CD14-positive monocyte (primary cell): ENCODE measurements at regions not wholly inside any gene's neighbourhood (a gene's known extent, or its start where the extent isn't known, plus 50 kb on each side); places are given as distances from the start of the nearest gene placed in this dataset.

ENCODE experiments used
- DNase-seq, 3 donors: peaks; one replicate each; pipeline ENCODE4 v3.0.0-alpha.2; 2011 to 2022
- H2AFZ ChIP-seq: 2 replicates; pipeline ENCODE4 v1.6.0; 2012; ENCODE audit warnings: mild to moderate bottlenecking, low read depth, low read length, inconsistent platforms; ENCODE audit not compliant: insufficient read depth, poor library complexity, severe bottlenecking
- H3K27ac ChIP-seq, 2 donors: 1 replicate in 1 of 2; 2 replicates in 1 of 2; pipeline ENCODE4 v1.5.1; 2012 to 2013; ENCODE audit warnings: low read length in 2 of 2, control low read depth in 1 of 2, inconsistent platforms in 1 of 2, low read depth in 1 of 2, mild to moderate bottlenecking in 1 of 2
- H3K27me3 ChIP-seq, 2 donors: one replicate each; pipeline versions ENCODE4 v1.6.0 to v1.6.1; 2011 to 2013; ENCODE audit warnings: low read length in 2 of 2; ENCODE audit not compliant: control insufficient read depth in 2 of 2, insufficient read depth in 2 of 2
- H3K36me3 ChIP-seq, 2 donors: replicated peaks in 1 of 2; 1 replicate in 1 of 2; 2 replicates in 1 of 2; pipeline versions ENCODE4 v1.5.1 to v1.6.1; 2012 to 2013; ENCODE audit warnings: low read length in 2 of 2, control low read depth in 1 of 2, inconsistent platforms in 1 of 2, mild to moderate bottlenecking in 1 of 2; ENCODE audit not compliant: insufficient read depth in 2 of 2, control insufficient read depth in 1 of 2
- H3K4me1 ChIP-seq, 2 donors: 1 replicate in 1 of 2; 2 replicates in 1 of 2; pipeline versions ENCODE4 v1.5.1 to v1.6.1; 2012 to 2013; ENCODE audit warnings: low read length in 2 of 2, control low read depth in 1 of 2, inconsistent platforms in 1 of 2, mild to moderate bottlenecking in 1 of 2, moderate library complexity in 1 of 2; ENCODE audit not compliant: insufficient read depth in 2 of 2, control insufficient read depth in 1 of 2
- H3K4me2 ChIP-seq: replicated peaks from 2 replicates; pipeline ENCODE3; 2012; ENCODE audit warnings: low read length, moderate library complexity, mild to moderate bottlenecking; ENCODE audit not compliant: poor library complexity, severe bottlenecking; ENCODE audit errors: extremely low read depth
- H3K4me3 ChIP-seq, 3 experiments: fragments of 200-600 bp in 1 of 3; sonication (generic) in 1 of 3; replicated peaks in 1 of 3; 1 replicate in 2 of 3; 2 replicates in 1 of 3; pipeline ENCODE4 v1.5.1; 2011 to 2013; ENCODE audit warnings: low read length in 3 of 3, mild to moderate bottlenecking in 3 of 3, control low read depth in 2 of 3, low read depth in 2 of 3, inconsistent platforms in 1 of 3, moderate library complexity in 1 of 3
- H3K79me2 ChIP-seq: 2 replicates; pipeline ENCODE4 v1.6.0; 2012; ENCODE audit warnings: mild to moderate bottlenecking, control low read depth, inconsistent platforms, low read length, moderate library complexity; ENCODE audit not compliant: insufficient read depth
- H3K9ac ChIP-seq: 2 replicates; pipeline ENCODE4 v1.6.0; 2017; ENCODE audit warnings: low read length, mild to moderate bottlenecking; ENCODE audit not compliant: insufficient read depth, poor library complexity, severe bottlenecking
- H3K9me3 ChIP-seq, 2 donors: replicated peaks in 1 of 2; 1 replicate in 1 of 2; 2 replicates in 1 of 2; pipeline versions ENCODE4 v1.5.1 to v1.6.1; 2012 to 2013; ENCODE audit warnings: low read length in 2 of 2, control low read depth in 1 of 2; ENCODE audit not compliant: control insufficient read depth in 1 of 2, insufficient read depth in 1 of 2
- H4K20me1 ChIP-seq: 2 replicates; pipeline ENCODE4 v1.6.0; 2012; ENCODE audit warnings: mild to moderate bottlenecking, low read length, control low read depth, moderate library complexity; ENCODE audit not compliant: insufficient read depth
- H3K27ac Mint-ChIP-seq, 7 donors: one replicate each; pipeline ENCODE4 v1.8.0; 2020; ENCODE audit warnings: mild to moderate bottlenecking in 7 of 7, mixed read lengths in 7 of 7, moderate library complexity in 6 of 7, inconsistent platforms in 2 of 7
- H3K27me3 Mint-ChIP-seq, 3 donors: one replicate each; pipeline ENCODE4 v1.8.0; 2021 to 2022; ENCODE audit warnings: low read depth in 3 of 3, mild to moderate bottlenecking in 3 of 3, mixed read lengths in 3 of 3, moderate library complexity in 3 of 3, inconsistent platforms in 1 of 3
- H3K36me3 Mint-ChIP-seq, 2 donors: one replicate each; pipeline ENCODE4 v1.8.0; 2020; ENCODE audit warnings: mixed read lengths in 2 of 2, inconsistent platforms in 1 of 2, mild to moderate bottlenecking in 1 of 2
- H3K4me1 Mint-ChIP-seq: one replicate; pipeline ENCODE4 v1.8.0; 2020; ENCODE audit warnings: mild to moderate bottlenecking, mixed read lengths
- H3K4me3 Mint-ChIP-seq, 2 donors: one replicate each; pipeline ENCODE4 v1.8.0; 2020; ENCODE audit warnings: mild to moderate bottlenecking in 2 of 2, mixed read lengths in 2 of 2, moderate library complexity in 1 of 2
- H3K9me3 Mint-ChIP-seq, 7 donors: one replicate each; pipeline ENCODE4 v1.8.0; 2020 to 2022; ENCODE audit warnings: mixed read lengths in 7 of 7, mild to moderate bottlenecking in 6 of 7, moderate library complexity in 6 of 7, inconsistent platforms in 2 of 7
- WGBS: methylation state at CpG from one replicate; pipeline ENCODE4 v1.1.5; 2013; ENCODE audit warnings: missing lambda C conversion rate; ENCODE audit not compliant: insufficient coverage; 5-methylcytosine and 5-hydroxymethylcytosine counted together
- intact Hi-C, 2 donors: fragments of 100-400 bp; cut with micrococcal nuclease; formaldehyde crosslinking; loops; one replicate each; pipeline versions ENCODE4 v1.15.0 to v1.15.1; 2023
- TF ChIP-seq, protein P1 (sequence below): fragments of 200-600 bp; IDR thresholded peaks from one replicate; pipeline ENCODE4 v1.8.0; 2022; ENCODE audit warnings: antibody characterized with exemption, mild to moderate bottlenecking

DNA sequence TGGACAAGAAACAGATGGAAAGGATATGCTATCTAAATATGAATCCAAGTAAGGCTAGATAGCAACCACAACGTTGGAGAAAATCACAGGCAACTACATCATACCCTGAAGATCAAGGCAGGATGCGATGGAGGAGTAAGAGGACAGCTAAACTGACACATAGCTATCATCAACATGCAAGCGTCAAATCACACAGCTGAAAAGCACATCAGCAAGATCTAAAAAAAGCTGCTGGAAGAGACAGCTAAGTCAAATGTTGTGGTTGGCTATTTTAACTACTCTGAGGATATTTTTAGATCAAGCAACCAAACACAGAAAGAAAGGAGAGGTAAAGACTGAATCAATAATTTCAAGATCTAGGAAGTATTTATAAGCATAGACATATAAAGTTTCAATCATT lies 466.9 kb downstream of the BRD1 start:
- intact Hi-C loops, result no loop called here
- Histone ChIP-seq H2AFZ (no peak overlapping the region), H3K79me2 (no peaks in the 10 kb centered on the region), H3K27ac (no peak overlapping the region), H3K9ac (no peak overlapping the region), H3K9me3 (peaks cover 0 to 10% of the 10 kb centered on the region in 2 donors), H3K4me2 (no peak overlapping the region), H3K36me3 (no peaks in the 10 kb centered on the region), H3K27me3 (no peaks in the 10 kb centered on the region), H3K4me3 (no peak overlapping the region), H3K4me1 (no peaks in the 10 kb centered on the region), H4K20me1 (no peaks in the 10 kb centered on the region)
- no CpG with 5 or more reads among the region's 3 CpGs for WGBS
- peaks cover 2 to 22% (median 11%) of the 10 kb centered on the region in 3 donors for H3K27me3 Mint-ChIP-seq
- H3K27ac Mint-ChIP-seq, result no peak overlapping the region
- peaks cover 0 to 15% (median 2%) of the 10 kb centered on the region in 7 donors for H3K9me3 Mint-ChIP-seq
- DNase-seq, result no peak
- H3K4me1 Mint-ChIP-seq, result no peaks in the 10 kb centered on the region
- no peak overlapping the region for H3K4me3 Mint-ChIP-seq
- no peaks in the 10 kb centered on the region for H3K36me3 Mint-ChIP-seq
- TF ChIP-seq, protein P1, sequence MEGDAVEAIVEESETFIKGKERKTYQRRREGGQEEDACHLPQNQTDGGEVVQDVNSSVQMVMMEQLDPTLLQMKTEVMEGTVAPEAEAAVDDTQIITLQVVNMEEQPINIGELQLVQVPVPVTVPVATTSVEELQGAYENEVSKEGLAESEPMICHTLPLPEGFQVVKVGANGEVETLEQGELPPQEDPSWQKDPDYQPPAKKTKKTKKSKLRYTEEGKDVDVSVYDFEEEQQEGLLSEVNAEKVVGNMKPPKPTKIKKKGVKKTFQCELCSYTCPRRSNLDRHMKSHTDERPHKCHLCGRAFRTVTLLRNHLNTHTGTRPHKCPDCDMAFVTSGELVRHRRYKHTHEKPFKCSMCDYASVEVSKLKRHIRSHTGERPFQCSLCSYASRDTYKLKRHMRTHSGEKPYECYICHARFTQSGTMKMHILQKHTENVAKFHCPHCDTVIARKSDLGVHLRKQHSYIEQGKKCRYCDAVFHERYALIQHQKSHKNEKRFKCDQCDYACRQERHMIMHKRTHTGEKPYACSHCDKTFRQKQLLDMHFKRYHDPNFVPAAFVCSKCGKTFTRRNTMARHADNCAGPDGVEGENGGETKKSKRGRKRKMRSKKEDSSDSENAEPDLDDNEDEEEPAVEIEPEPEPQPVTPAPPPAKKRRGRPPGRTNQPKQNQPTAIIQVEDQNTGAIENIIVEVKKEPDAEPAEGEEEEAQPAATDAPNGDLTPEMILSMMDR, result no peak

DNA sequence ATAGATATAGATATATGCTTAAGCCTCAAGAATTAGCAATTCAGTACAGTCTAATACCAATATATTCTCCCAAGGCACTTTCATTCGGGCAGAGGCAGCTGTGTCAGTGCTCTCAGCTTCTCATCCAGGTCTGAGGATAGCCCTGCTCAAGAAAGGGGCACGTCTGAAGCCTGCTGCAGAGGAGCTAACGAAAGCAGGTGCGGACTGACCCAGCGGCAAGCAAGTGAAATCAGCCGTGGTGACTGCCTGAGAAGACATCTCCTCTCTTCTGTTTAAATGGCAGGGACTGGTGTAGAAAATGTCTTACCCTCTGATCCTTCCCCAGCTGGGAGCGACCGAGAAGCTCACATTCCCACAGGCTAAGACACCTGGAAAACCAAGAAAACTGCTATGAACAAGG lies 468.6 kb downstream of the BRD1 start:
- Mint-ChIP-seq H3K27me3 (peaks cover 2 to 28% (median 13%) of the 10 kb centered on the region in 3 donors), H3K4me1 (no peaks in the 10 kb centered on the region), H3K9me3 (peaks cover 0 to 11% (median 1%) of the 10 kb centered on the region in 7 donors), H3K27ac (no peak overlapping the region), H3K36me3 (no peaks in the 10 kb centered on the region), H3K4me3 (peak overlapping the region in 1 of 2 donors; percentile 46)
- Histone ChIP-seq H3K9ac (no peak overlapping the region), H3K9me3 (peaks cover 0 to 5% of the 10 kb centered on the region in 2 donors), H3K27ac (no peak overlapping the region), H3K79me2 (no peaks in the 10 kb centered on the region), H3K27me3 (no peaks in the 10 kb centered on the region), H3K4me1 (no peaks in the 10 kb centered on the region), H3K4me3 (no peak overlapping the region), H2AFZ (no peak overlapping the region), H3K4me2 (no peak overlapping the region), H3K36me3 (no peaks in the 10 kb centered on the region), H4K20me1 (no peaks in the 10 kb centered on the region)
- 49% methylated on average over 3 of the region's 8 CpGs for WGBS
- TF ChIP-seq, protein P1, result no peak
- intact Hi-C loops, result no loop called here
- DNase-seq, result no peak
